Choroid plexus epithelial cell (primary cell): ENCODE measurements at regions not wholly inside any gene's neighbourhood (a gene's known extent, or its start where the extent isn't known, plus 50 kb on each side); places are given as distances from the start of the nearest gene placed in this dataset.
"Not testable (repeated sequence)": the region's sequence is repeated elsewhere in the genome, so short reads cannot be mapped to it uniquely, and the experiment has no call there.

ENCODE experiments used
- DNase-seq: peaks from one replicate; pipeline ENCODE4 v3.0.0-alpha.2; 2010; ENCODE audit warnings: low read depth
- H3K4me3 ChIP-seq: 2 replicates; pipeline ENCODE4 v1.5.1; 2011; ENCODE audit warnings: low read depth, mild to moderate bottlenecking, control low read depth, low read length, moderate library complexity
- CTCF ChIP-seq: conservative IDR thresholded peaks from 2 replicates; pipeline ENCODE4 v1.5.1; 2011; ENCODE audit warnings: low read depth, mild to moderate bottlenecking, control low read depth, inconsistent platforms, low read length, moderate library complexity

- H3K4me3 ChIP-seq, result no peak overlapping the region
- DNase-seq, result no peak
- no peak for TF ChIP-seq CTCF
Observed at GRCh38 chr4:84145176-84145575, 353.9 kb downstream of the NKX6-1 start.

- not testable (repeated sequence) for DNase-seq
Observed at GRCh38 chr4:84126911-84127310, 372.2 kb downstream of the NKX6-1 start.

GRCh38 chr4:84126061-84126787 is 372.9 kb downstream of the NKX6-1 start:
- TF ChIP-seq CTCF, result no peak
- no peak for DNase-seq
- H3K4me3 ChIP-seq, result no peak overlapping the region

More at GRCh38 chr4:84126911-84127310, 372.2 kb downstream of the NKX6-1 start:
- H3K4me3 ChIP-seq, result not testable (repeated sequence)

GRCh38 chr4:84110040-84110439 is 389.1 kb downstream of the NKX6-1 start:
- no peak for TF ChIP-seq CTCF
- H3K4me3 ChIP-seq, result no peak overlapping the region
- DNase-seq, result no peak

- H3K4me3 ChIP-seq, DNase-seq: not testable (repeated sequence)
Observed at GRCh38 chr4:84101653-84102625, 397.2 kb downstream of the NKX6-1 start.

GRCh38 chr4:84100071-84100470 is 399.0 kb downstream of the NKX6-1 start:
- DNase-seq, result no peak
- no peak overlapping the region for H3K4me3 ChIP-seq
- no peak for TF ChIP-seq CTCF

GRCh38 chr4:84099599-84099998 is 399.5 kb downstream of the NKX6-1 start:
- no peak for TF ChIP-seq CTCF
- H3K4me3 ChIP-seq, result no peak overlapping the region
- DNase-seq, result no peak
